Right lobe of liver (tissue), 4 donors: ENCODE measurements at regions not wholly inside any gene's neighbourhood (a gene's known extent, or its start where the extent isn't known, plus 50 kb on each side); places are given as distances from the start of the nearest gene placed in this dataset.

Experiments
- CTCF ChIP-seq, 4 donors: fragments of 200-600 bp in 3 of 4; fragments of 450-650 bp in 1 of 4; IDR thresholded peaks; one replicate each; pipeline versions ENCODE4 v1.5.1 to v1.8.0; 2016 to 2022; ENCODE audit warnings: antibody characterized with exemption in 4 of 4, mild to moderate bottlenecking in 2 of 4
- POLR2A ChIP-seq: fragments of 450-650 bp; IDR thresholded peaks from one replicate; pipeline ENCODE4 v1.6.1; 2017; ENCODE audit warnings: antibody characterized with exemption, mild to moderate bottlenecking
- donor health status: DM: no; HTN: no; CAD: no.
- donor health status: DM: no; HTN: no; CAD: no.
- donor health status: DM: no; HTN: yes; CAD: no.

- no peak for TF ChIP-seq CTCF (IDR thresholded peaks at IDR 0.05)
- no peak for TF ChIP-seq POLR2A
These were observed 147.9 kb downstream of the SST start for GRCh38 chr3:187522293-187522692.
